ENCODE measurements at regions not wholly inside any gene's neighbourhood (a gene's known extent, or its start where the extent isn't known, plus 50 kb on each side); places are given as distances from the start of the nearest gene placed in this dataset.
"Not testable (repeated sequence)": the region's sequence is repeated elsewhere in the genome, so short reads cannot be mapped to it uniquely, and the experiment has no call there.

GRCh38 chr11:86147004-86147403 lies 78.1 kb upstream of the PICALM start:
- no peak for DNase-seq (ENCODE audit: low read depth)

GRCh38 chr11:86145439-86146156 lies 76.7 kb upstream of the PICALM start:
- no peak for DNase-seq (ENCODE audit: low read depth)

GRCh38 chr11:86144846-86145245 lies 76.0 kb upstream of the PICALM start:
- DNase-seq (ENCODE audit: low read depth): no peak

- not testable (repeated sequence) for DNase-seq (ENCODE audit: low read depth)
These were observed 75.2 kb upstream of the PICALM start for GRCh38 chr11:86144087-86144486.

GRCh38 chr11:86143087-86144030 lies 74.5 kb upstream of the PICALM start:
- DNase-seq (ENCODE audit: low read depth): no peak

GRCh38 chr11:86142170-86142569 lies 73.3 kb upstream of the PICALM start:
- no peak for DNase-seq (ENCODE audit: low read depth)

GRCh38 chr11:86141727-86142126 lies 72.8 kb upstream of the PICALM start:
- DNase-seq (ENCODE audit: low read depth): no peak

- no peak for DNase-seq (ENCODE audit: low read depth)
These were observed 71.6 kb upstream of the PICALM start for GRCh38 chr11:86140334-86140990.

GRCh38 chr11:86138958-86139357 lies 70.1 kb upstream of the PICALM start:
- no peak for DNase-seq (ENCODE audit: low read depth)

GRCh38 chr11:86136538-86136937 lies 67.7 kb upstream of the PICALM start:
- no peak for DNase-seq (ENCODE audit: low read depth)

GRCh38 chr11:86135319-86135714 lies 66.4 kb upstream of the PICALM start:
- DNase-seq (ENCODE audit: low read depth): no peak

- DNase-seq (ENCODE audit: low read depth): no peak
These were observed 65.9 kb upstream of the PICALM start for GRCh38 chr11:86134580-86135318.

GRCh38 chr11:86132667-86133249 lies 63.9 kb upstream of the PICALM start:
- no peak for DNase-seq (ENCODE audit: low read depth)

- no peak for DNase-seq (ENCODE audit: low read depth)
These were observed 61.1 kb upstream of the PICALM start for GRCh38 chr11:86129740-86130540.

- DNase-seq (ENCODE audit: low read depth): no peak
These were observed 60.0 kb upstream of the PICALM start for GRCh38 chr11:86128914-86129313.

GRCh38 chr11:86126862-86127261 lies 58.0 kb upstream of the PICALM start:
- DNase-seq (ENCODE audit: low read depth): no peak

GRCh38 chr11:86124251-86125233 lies 55.7 kb upstream of the PICALM start:
- DNase-seq (ENCODE audit: low read depth): no peak

GRCh38 chr11:86122773-86123172 lies 53.9 kb upstream of the PICALM start:
- DNase-seq (ENCODE audit: low read depth): no peak

- no peak for DNase-seq (ENCODE audit: low read depth)
These were observed 51.9 kb upstream of the PICALM start for GRCh38 chr11:86120807-86121206.

- no peak for DNase-seq (ENCODE audit: low read depth)
These were observed 51.0 kb upstream of the PICALM start for GRCh38 chr11:86119906-86120305.

All from stimulated activated CD8-positive, alpha-beta memory T cell treated with anti-CD3 and anti-CD28 coated beads, Interleukin-4, amount 100 ng/mL, for 24 hours (primary cell).